ENCODE measurements at regions not wholly inside any gene's neighbourhood (a gene's known extent, or its start where the extent isn't known, plus 50 kb on each side); places are given as distances from the start of the nearest gene placed in this dataset.
"Not testable (repeated sequence)": the region's sequence is repeated elsewhere in the genome, so short reads cannot be mapped to it uniquely, and the experiment has no call there.

DNA sequence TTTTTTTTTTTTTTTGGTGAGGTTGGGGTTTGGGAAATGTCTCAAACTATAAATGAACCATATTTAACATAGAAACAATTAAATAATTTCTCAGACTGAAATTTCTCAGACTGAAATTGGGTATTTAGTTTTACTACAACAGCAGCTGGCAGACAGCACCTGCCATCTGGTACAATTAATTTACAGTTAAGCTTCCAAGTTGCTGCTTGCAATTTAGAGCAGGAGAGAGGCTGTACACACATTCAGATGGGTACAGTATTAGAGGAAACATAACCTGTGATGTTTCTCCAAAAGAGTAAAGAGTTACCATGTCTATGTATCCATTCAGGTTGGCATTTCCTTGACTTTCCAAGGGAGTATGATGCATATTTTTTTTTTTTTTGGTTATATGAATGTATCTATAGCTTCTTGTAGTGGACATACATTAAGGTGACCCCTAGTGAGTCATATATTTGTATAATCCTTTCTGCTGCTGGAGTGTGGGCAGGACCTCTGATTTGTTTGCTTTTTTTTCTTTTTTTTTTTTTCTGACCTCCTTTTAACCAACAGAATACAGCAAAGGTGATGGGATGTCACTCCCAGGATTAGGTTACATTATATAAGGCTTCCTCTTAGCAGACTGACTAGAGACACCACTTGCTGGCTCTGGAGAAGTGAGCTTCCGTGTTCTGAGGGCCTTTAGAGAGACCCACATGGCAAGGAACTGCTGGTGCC is 201.7 kb downstream of the PTH2R start:
- DNase-seq, result no peak

DNA sequence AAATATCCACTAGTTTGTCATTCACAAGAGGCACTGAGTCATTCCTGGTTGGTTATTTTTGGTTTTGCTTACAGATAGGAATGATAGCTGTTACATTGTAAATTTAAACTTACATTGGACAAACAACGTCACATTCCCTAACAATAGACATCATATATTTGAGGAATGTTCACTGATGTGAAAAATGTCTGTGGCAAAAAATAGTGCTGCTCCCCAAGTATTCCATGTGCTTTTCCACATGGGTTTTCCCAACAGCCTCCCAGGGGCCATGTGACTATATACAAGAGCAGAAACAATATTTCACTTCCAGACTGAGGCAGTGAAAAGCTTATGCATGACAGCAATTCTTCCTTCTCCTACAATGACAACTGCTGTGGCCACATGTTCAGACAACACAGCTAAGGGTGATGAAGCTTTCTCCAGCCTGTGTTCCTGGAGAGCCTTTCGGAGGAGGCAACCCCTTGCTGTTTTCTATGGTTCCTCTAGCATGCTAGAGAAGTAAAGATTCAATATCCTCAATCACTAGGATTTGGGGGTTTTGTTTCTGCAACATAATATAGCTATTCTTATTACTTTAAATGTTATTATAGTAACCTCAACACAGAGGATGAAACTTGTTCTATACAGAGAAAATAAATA is 202.7 kb downstream of the PTH2R start:
- no peak for DNase-seq

DNA sequence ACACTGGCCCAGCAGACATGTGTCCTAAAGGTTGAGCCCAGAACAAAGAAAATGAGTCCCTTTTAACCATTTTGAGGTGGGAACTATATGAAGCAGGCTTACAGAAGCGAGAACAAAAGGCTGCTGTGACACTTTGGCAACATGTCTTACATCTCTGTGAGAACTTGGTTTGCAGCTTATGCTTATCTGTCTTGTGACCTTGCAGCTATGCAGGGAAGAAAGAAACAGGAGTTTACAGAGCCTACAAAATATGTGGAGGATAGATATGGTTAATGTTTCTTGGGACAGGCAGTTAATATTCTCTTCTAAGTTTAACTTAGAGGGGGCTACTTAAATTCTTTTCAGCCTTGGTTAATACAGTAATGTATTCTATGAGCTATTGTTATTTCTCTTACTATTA is 209.1 kb downstream of the PTH2R start:
- DNase-seq, result not testable (repeated sequence)

- DNase-seq, result no peak
These were observed 211.6 kb downstream of the PTH2R start for GRCh38 chr2:208618220-208618619.

DNA sequence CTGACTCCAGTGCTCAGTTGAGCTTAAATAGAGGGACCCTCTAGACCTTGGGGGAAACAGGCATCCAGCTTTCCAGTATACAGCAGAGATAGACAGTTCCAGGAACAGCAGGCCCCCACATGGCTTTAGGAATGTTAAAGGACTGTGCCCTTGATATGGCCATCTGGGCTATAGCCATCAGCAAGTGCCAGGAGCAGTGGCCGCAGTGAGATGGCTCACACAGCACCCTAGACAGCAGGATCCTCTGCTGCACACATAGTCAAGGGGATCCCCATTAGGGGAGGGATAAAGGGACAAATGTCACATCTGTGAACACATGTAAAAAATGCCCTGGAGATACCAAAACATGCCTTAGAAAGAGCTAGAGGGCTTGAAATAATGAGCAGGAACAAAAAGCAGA is 213.4 kb downstream of the PTH2R start:
- no peak for DNase-seq

DNA sequence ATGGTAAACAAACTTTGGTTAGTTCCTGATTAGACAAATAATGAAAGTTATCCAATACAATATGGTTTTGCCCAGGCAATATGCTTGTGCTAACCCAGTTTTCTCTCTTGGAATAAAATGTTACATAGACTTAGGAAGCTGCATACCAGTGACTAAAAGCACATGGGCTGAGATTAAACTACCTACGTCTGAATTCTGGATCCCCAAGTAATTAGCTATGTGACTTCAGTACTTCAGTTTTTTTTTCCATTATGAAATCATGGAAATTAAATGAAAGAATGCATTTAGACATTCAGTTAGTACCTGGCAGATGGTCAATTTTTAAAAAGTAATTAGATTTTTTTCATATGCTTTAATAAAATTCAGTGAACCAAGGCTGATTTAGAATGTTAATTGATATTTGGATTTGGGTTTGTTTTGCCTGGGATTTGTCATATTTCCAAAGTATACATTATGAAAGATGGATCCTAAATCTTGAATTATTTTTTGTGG is 213.9 kb downstream of the PTH2R start:
- DNase-seq, result no peak

DNA sequence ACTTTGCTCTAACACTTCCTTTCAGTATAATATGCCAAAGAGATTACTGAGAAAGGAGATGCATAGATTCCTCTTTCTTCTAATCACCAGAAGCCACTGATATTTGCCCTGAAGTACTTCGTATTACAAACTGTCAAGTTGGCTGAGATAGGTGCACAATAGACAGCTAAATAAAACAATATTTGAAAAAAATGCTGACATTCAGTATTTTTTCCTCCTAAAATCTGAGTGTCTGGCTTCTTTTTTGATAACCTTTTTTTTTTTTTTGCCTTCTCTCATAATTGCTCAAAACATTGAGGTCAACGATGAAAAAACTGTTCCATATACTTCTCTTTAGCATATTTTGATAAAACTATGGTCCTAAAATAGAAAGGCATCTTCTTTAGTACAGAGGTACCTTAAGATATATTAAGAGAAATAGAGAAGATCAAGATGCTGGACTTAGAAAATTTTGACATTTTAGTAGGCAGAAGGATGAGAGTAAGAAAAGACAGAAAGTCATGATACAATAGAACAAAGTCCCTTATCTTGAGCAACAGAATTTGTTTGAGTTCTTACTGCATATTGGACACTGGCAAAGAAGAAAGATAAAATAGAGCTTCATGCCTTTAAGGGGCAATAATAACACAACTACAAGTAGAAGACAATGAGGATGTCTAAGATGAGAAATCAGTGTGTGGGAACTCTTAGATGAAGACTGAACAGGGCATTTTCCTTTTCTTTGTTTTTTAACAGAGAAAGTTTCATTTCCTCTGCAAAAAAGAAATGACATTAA is 220.7 kb downstream of the PTH2R start:
- DNase-seq, result no peak

DNA sequence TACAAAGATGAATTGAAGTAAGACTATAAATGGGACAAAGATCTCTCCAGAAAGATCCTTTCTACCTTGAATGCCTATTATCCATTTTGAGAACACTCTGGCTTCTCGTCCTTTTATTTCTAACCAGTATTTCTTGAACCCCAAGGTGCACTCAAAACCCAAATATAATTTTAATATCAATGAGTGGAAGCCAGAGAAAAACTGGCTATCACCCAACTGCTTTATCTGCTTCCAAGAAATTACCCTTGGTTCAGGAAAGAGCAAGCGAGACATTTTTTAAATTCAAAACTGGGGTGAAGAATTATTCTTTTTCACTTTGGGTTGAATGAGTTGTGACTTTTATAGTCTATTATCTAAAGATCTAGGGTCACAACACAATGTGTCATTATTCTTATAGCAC is 221.3 kb downstream of the PTH2R start:
- DNase-seq, result no peak

GRCh38 chr2:208638059-208638458 is 231.5 kb downstream of the PTH2R start:
- DNase-seq, result no peak

DNA sequence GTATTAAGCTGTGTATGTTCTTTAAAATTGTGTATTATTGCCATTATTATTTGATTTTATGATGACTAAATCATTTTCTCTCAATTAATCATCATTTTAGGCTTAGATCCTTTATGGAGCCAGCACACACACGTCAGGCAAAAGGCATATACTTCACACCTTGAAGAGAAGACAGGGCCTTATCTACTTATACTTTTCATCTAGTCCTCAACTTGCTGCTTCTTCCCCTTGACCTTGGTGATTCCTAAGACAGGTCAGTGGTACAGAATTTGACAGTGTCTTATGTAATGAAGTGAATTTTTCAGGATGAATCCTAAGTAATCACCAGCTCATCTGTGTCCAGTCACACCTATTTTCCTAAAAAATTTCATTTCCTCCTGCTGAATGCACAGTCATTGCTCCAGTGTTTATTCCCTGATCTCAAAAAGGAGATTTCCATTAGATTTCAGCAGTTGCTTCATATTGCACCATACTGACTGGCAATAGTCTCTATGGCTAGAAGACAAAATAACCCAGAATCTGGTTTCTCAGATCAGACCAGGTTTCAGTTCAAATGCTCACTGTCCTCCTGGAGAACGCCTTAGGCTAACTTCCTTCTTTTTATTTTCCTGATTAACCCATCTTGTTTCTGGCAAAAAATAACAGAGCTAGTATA is 235.7 kb downstream of the PTH2R start:
- no peak for DNase-seq

DNA sequence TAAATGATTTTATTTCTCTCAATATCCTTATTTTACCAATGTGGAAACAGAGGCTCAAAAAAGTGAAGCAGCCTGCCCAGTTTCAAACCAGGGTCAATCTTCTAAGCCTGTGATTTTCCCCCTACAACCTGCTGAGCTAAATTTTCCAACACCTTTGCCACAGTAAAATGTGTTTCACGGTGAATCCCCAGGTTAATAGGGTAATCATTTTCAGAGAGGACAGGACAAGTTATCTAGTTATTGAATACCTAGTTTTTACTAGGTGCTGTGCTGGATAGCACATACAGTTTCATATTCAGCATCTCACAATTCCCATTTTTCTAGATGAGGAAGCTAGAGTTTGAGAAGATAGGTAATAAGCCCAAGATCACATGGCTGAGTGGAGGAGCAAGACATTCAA is 236.6 kb downstream of the PTH2R start:
- no peak for DNase-seq

DNA sequence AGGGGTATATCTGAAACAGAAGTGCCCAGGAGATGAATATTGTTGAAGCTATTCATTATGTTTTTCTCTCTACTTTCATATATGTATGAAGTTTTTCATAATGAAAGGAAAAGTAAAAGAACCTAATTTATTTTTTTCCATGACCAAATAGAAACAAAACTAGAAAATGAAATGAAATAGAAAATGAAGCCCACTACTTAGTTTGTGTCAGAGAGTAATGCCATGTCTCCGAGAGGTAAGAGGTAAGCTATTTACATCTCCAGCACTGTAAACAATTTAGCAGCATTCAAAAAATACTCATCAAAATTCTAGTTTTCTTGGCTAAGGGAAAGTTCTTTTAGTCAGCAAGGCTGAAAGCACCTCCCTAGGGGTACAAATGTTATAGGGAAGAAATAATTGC is 238.6 kb downstream of the PTH2R start:
- no peak for DNase-seq

DNA sequence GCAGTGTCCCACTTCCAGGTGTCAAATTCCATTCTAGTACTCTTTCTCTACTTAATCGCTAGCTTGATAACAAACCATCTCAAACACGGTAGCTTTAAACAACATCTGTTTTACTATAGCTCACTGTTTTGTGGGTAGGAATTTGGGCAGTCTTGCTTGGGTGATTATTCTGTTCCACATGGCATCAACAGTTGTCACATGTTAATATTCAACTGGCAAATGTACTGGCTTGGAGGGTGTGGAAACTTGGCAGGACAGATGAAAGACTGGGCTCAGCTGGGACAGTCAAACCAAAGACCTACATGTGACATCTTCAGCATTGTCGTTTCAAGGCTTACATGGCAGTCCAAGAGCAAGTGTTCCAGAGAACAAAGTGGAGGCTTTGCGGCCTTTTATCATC is 241.8 kb downstream of the PTH2R start:
- no peak for DNase-seq

DNA sequence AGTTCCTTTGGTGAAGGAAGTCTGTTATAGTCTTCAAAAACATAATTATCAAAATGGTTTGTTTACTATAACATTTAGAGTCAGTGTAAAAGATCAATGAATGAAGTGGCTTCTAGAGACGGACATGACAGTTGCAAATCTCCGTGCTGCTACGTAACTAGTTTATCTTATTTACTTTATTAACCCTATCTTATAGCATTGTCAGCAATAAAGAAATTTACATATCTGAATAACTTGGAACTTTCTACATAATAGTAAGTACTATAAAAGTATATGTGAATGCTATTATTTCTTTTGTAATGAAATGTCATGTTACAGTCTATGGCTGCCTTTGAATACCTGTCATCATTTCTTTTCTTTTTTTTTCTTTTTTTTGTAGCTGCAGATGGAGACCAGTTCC is 246.8 kb downstream of the PTH2R start:
- no peak for DNase-seq

- no peak for DNase-seq
These were observed 247.5 kb downstream of the PTH2R start for GRCh38 chr2:208654056-208654455.

DNA sequence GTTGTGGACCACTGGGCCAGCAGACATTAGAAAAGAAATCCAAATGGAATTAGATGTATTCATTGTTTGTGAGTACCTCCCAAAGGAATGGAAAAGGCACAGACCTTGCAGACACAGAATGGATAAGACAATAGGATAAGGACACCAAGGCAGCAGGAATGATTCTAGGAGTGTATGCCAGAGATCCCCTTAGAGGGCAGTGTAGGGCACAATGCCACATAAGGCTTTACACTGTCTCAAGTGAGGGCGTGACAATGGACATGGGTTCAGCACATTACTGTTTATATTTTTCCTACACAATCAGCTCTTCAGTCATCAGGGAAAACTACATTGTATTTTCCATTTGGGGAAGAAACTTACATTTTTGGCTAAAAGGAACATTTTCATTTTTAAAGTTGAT is 250.9 kb downstream of the PTH2R start:
- no peak for DNase-seq

- DNase-seq, result no peak
These were observed 262.8 kb downstream of the PTH2R start for GRCh38 chr2:208669394-208669793.

GRCh38 chr2:208671284-208671683 is 264.7 kb downstream of the PTH2R start:
- no peak for DNase-seq

DNA sequence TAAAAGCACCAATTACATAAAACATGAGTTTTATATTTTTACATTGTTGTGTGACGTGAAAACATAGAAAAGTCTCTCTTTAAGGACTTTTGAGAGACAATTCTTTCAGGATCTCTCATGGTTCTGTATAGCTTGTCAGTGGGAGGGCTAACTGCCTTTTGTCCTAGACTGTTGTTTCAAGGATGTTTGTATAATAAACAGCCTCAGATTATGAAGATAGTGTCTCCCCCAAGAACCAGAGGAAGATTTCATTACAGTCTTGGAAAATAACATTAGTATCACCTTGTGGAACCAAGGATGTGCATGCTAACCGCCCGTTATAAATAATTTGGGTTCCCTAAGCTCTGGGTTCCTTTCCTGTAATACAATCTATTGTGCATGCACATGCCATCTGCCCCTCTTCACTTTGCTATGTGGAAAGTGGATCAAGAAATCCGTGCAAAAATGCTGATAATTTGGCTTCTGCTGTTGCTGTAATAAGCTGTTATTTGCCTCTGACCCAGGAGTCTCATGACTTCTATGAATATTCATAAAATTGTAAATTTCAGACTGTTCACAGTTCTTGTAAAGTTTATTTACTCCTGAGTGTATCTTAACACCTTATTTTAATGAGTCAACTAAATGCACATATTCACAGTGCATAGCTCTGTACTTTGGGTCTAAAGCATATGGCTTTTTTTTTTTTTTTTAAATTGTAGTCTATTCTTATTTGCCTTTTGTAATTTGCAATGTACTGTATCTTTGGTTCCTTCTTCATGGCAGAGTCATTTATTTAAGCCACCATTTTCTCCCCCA is 265.5 kb downstream of the PTH2R start:
- no peak for DNase-seq

DNA sequence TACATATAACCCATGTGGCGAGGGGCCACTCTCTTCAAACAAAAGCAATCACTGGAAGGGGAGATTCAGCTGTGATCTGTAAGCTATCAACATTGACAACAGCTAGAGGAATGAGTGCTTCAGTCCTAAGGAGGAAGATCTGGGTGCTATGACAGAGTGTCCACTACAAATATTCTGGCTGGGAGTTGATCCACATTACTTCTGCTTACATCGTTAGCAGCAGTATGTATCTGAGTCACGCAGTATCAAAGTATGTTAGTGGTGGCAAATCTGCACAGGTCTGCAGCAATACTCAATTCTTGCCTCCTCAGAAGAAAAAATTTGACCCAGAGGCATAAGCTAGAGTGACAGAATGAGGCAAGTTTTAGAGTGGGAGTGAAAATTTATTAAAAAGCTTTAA is 267.0 kb downstream of the PTH2R start:
- DNase-seq, result no peak

DNA sequence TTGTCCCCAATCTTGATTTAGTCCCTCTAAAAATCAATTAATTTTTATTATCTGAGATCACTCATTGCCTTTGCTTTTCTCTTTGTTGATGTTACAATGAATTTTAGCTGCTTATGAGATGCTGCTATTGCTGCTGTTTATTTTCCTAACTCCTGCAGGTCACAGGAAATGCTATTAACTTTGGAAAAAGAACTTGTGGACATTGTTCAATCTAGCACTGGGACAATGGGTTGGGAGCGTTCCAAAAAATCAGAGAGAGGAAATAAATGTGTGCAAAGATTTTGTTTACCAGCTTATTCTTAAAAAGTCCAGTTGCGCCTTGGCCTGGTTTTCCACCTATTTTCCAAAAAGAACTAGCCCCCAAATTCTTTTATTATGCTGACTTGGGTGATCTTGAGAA is 268.3 kb downstream of the PTH2R start:
- no peak for DNase-seq

GRCh38 chr2:208685929-208686328 is 279.3 kb downstream of the PTH2R start:
- not testable (repeated sequence) for DNase-seq

DNA sequence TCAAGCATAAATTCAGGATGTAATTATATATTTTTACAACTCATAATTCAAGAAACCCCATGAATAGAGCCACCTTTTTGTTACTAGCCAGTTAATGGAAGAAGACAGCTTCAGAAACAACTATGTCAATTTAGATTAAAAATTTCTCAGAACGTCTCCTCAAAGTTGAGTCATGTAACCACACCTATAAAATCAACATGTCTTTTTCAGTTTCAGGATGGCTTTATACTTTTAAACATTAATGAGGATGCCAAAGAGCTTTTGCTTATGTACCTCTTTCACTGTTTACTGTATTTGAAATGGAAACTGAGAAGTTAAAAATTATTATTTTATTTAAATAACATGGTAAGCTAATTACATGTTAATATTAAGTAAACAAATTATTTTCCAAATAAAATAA is 280.1 kb downstream of the PTH2R start:
- DNase-seq, result no peak
